ENCODE measurements at regions not wholly inside any gene's neighbourhood (a gene's known extent, or its start where the extent isn't known, plus 50 kb on each side); places are given as distances from the start of the nearest gene placed in this dataset.

DNA sequence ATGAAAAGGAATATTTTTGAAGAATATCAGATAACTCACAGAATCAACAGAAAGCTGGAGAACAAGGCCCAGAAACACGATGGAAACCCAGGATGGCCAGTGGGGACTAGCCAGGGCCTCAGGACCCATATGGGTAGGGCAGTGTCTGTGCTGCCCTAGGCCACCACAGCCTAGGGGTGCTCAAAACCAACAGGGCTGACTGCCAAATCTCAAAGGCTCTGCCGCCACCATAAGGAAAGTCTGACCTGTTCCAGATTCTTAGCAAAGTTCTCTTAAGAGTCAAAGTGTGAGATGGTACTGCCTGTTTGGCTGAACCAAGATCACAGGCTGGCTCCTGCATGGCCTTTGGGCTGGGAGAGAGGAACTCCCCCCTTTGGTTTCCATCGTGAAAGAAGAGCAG lies 164.7 kb upstream of the CTTNBP2NL start:
- Histone ChIP-seq H3K27me3 (ENCODE audit: insufficient read depth, low read length) (no peaks in the 10 kb centered on the region), H3K36me3 (ENCODE audit: insufficient read depth, low read depth, low read length) (no peaks in the 10 kb centered on the region), H3K9me3 (ENCODE audit: insufficient read depth, low read depth, low read length) (peaks cover 15% of the 10 kb centered on the region), H3K9ac (ENCODE audit: low read depth, low read length) (no peak overlapping the region), H3K4me3 (ENCODE audit: low read length) (no peak overlapping the region), H3K27ac (ENCODE audit: low read length) (no peak overlapping the region), H3K4me1 (ENCODE audit: insufficient read depth, low read length) (no peaks in the 10 kb centered on the region; the same call in 1 of the 2 replicates)

DNA sequence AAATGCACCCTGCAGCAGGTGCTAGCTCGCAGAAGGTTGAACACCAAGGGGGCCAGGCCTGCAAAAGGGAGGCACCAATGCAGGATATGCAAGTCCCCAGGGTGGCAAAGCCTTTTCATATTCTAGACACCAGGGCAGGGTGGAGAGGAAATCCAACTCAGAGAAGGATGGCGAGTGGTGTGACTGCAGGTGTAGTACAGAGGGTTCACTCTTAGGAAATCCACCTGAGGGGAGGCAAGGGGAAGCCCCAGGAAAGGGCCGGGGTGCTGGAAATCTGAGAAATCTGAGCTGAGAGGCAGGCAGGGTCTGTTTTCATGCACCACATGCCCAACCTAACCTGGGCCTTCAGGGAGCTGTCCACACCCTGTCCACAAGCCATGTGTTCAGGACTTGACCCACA lies 163.2 kb upstream of the CTTNBP2NL start:
- no peaks in the 10 kb centered on the region for H3K36me3 ChIP-seq (ENCODE audit: insufficient read depth, low read depth, low read length)
- no peaks in the 10 kb centered on the region for H3K27me3 ChIP-seq (ENCODE audit: insufficient read depth, low read length)
- H3K9me3 ChIP-seq (ENCODE audit: insufficient read depth, low read depth, low read length): peaks cover 15% of the 10 kb centered on the region
- no peak overlapping the region for H3K9ac ChIP-seq (ENCODE audit: low read depth, low read length)
- no peak overlapping the region for H3K4me3 ChIP-seq (ENCODE audit: low read length)
- no peak overlapping the region for H3K27ac ChIP-seq (ENCODE audit: low read length)
- peaks cover 3% of the 10 kb centered on the region; the same call in 1 of the 2 replicates for H3K4me1 ChIP-seq (ENCODE audit: insufficient read depth, low read length)

DNA sequence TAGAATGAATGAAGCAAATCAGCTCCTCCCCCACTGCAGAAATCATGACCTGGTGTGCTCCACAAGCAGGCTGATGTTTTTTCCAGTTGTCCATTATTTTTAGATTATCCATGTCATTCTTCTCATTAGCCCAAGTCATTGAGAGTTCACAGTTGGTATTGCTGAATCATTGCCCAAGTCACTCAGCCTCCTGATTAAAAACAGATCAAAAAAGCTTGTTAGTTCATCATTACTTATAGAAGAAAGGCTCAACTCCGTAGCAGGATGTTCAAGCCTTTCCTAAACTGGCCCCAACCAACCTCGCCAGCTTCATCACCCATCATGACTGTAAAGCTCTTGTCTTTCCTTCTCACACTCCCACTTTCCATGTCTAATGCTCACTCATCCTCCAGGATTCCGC lies 161.3 kb upstream of the CTTNBP2NL start:
- Histone ChIP-seq H3K9ac (ENCODE audit: low read depth, low read length) (no peak overlapping the region), H3K9me3 (ENCODE audit: insufficient read depth, low read depth, low read length) (no peaks in the 10 kb centered on the region), H3K4me3 (ENCODE audit: low read length) (no peak overlapping the region), H3K27me3 (ENCODE audit: insufficient read depth, low read length) (no peaks in the 10 kb centered on the region), H3K36me3 (ENCODE audit: insufficient read depth, low read depth, low read length) (no peaks in the 10 kb centered on the region), H3K4me1 (ENCODE audit: insufficient read depth, low read length) (peaks cover 19% of the 10 kb centered on the region), H3K27ac (ENCODE audit: low read length) (no peak overlapping the region)

DNA sequence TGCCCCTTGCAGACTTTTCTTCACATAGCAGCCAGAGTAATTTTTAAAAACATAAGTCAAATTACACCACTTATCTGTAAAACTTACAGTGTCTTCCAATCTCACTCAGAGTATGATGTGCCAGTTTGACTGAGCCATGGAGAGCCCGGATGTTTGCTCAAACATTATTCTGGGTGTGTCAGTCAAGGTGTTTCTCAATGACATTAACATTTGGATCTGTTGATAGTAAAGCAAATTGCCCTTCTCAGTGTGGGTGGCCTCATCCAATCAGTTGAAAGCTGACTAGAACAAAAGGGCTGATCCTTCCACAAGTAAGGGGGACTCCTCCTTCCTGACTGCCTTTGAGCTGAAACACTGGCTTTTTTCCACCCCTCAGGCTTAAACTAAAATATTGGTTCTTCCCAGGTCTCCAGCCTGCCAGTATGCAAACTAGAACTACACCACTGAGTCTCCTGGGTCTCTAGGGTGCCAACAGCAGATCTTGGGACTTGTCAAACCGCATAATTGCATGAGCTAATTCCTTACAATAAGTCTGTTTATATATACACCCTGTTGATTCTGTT lies 157.9 kb upstream of the CTTNBP2NL start:
- Histone ChIP-seq H3K9me3 (ENCODE audit: insufficient read depth, low read depth, low read length) (no peaks in the 10 kb centered on the region), H3K27ac (ENCODE audit: low read length) (no peak overlapping the region), H3K9ac (ENCODE audit: low read depth, low read length) (no peak overlapping the region), H3K27me3 (ENCODE audit: insufficient read depth, low read length) (no peaks in the 10 kb centered on the region), H3K4me1 (ENCODE audit: insufficient read depth, low read length) (peaks cover 24% of the 10 kb centered on the region), H3K4me3 (ENCODE audit: low read length) (no peak overlapping the region), H3K36me3 (ENCODE audit: insufficient read depth, low read depth, low read length) (no peaks in the 10 kb centered on the region)

DNA sequence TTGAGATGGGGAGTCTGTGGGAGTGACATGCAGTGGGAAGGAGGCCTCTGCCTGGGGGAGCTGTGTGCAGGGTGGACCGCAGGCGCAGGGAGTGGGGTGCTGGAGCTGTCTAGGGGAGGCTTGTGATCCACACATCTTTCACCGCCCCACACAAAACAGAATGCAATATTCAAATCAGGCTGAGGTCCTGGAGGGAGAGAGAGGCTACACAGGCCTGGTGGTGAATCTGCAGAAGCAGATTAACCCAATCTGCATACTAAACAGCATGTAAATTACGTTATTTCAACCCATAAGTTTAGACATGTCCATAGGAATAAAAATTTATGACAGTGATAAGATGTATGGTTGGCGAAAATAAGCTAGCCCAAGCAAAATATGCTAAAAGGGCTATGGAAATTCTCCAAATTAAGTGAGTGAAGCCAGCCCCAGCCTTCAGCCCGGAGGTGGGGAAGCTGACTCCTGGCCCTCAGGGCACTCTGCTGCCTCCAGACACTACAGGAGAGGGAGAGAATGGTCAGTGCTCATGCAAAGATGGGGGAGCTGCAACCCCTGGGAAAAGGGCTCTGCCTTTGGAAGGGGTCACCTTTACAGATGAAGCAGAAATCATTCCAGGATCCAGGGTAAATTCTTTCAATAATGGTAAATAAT lies 156.2 kb upstream of the CTTNBP2NL start:
- Histone ChIP-seq H3K27me3 (ENCODE audit: insufficient read depth, low read length) (no peaks in the 10 kb centered on the region), H3K27ac (ENCODE audit: low read length) (no peak overlapping the region), H3K4me1 (ENCODE audit: insufficient read depth, low read length) (peaks cover 24% of the 10 kb centered on the region), H3K9me3 (ENCODE audit: insufficient read depth, low read depth, low read length) (no peaks in the 10 kb centered on the region), H3K36me3 (ENCODE audit: insufficient read depth, low read depth, low read length) (no peaks in the 10 kb centered on the region), H3K4me3 (ENCODE audit: low read length) (0 out of 2 replicates have a peak overlapping the region, but pooled peaks have one; percentile 10), H3K9ac (ENCODE audit: low read depth, low read length) (no peak overlapping the region)

DNA sequence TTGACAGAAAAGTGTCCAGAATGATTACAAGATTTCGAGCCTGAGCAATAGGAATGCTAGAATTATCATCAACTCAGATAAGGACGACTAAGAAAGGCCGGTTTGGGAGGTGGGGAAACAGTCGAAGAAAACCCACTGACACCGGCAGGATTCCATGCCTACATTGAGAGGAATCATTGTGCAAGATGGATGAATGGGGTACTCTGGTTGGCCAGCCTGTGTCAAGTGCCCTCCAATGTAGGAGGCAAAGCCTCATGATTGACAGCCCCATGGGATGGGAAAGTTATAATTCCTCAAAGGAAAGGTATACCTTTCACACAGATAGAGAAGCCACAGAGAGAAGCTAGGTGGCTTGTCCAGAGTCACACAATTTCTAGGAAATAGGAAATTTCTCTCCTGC lies 153.5 kb upstream of the CTTNBP2NL start:
- no peaks in the 10 kb centered on the region for H3K36me3 ChIP-seq (ENCODE audit: insufficient read depth, low read depth, low read length)
- H3K4me1 ChIP-seq (ENCODE audit: insufficient read depth, low read length): peaks cover 24% of the 10 kb centered on the region
- H3K9me3 ChIP-seq (ENCODE audit: insufficient read depth, low read depth, low read length): no peaks in the 10 kb centered on the region
- H3K27me3 ChIP-seq (ENCODE audit: insufficient read depth, low read length): no peaks in the 10 kb centered on the region
- no peak overlapping the region for H3K4me3 ChIP-seq (ENCODE audit: low read length)
- H3K27ac ChIP-seq (ENCODE audit: low read length): no peak overlapping the region
- no peak overlapping the region for H3K9ac ChIP-seq (ENCODE audit: low read depth, low read length)

DNA sequence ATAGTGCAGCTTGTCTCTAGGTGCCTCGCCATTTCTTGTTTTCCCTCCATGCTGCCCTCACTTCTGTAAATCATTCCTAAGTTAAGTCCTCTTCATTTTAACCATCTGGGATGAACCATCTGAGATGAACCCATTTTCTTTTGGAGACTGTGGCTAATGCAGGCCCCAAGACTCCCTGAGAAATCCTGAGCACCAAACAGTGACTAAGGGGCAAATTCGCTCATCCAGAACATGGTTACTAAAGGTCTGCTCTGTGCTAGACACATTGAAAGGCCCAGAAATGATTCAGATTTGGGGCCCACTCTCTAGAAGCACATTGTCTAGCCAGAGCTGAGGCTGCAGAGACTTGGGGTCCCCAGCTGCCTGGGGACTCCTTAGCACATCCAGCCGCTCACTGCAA lies 151.9 kb upstream of the CTTNBP2NL start:
- Histone ChIP-seq H3K27ac (ENCODE audit: low read length) (no peak overlapping the region), H3K4me1 (ENCODE audit: insufficient read depth, low read length) (peaks cover 11% of the 10 kb centered on the region), H3K4me3 (ENCODE audit: low read length) (no peak overlapping the region), H3K36me3 (ENCODE audit: insufficient read depth, low read depth, low read length) (no peaks in the 10 kb centered on the region), H3K27me3 (ENCODE audit: insufficient read depth, low read length) (no peaks in the 10 kb centered on the region), H3K9me3 (ENCODE audit: insufficient read depth, low read depth, low read length) (no peaks in the 10 kb centered on the region), H3K9ac (ENCODE audit: low read depth, low read length) (no peak overlapping the region)

DNA sequence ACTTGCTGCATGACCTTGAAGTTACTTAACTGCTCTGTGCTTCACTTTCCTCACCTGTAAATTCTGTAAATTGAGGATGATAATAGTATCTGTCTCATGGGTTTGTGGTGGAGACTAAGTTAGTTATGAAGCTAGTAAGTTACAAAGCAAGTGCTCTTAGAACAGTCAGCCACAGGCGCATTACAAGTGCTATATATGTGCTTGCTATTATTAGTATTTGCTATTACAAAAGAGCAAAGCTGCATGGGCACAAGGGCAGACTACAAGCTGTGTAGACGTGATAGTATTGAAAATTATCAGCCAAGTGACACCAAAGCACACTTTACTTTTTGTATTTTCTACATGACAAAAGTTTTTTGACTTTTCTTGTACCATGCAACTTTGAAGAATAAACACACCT lies 150.9 kb upstream of the CTTNBP2NL start:
- Histone ChIP-seq H3K9me3 (ENCODE audit: insufficient read depth, low read depth, low read length) (no peaks in the 10 kb centered on the region), H3K9ac (ENCODE audit: low read depth, low read length) (no peak overlapping the region), H3K4me3 (ENCODE audit: low read length) (no peak overlapping the region), H3K27me3 (ENCODE audit: insufficient read depth, low read length) (no peaks in the 10 kb centered on the region), H3K27ac (ENCODE audit: low read length) (no peak overlapping the region), H3K4me1 (ENCODE audit: insufficient read depth, low read length) (peaks cover 1% of the 10 kb centered on the region; the same call in 1 of the 2 replicates), H3K36me3 (ENCODE audit: insufficient read depth, low read depth, low read length) (no peaks in the 10 kb centered on the region)

DNA sequence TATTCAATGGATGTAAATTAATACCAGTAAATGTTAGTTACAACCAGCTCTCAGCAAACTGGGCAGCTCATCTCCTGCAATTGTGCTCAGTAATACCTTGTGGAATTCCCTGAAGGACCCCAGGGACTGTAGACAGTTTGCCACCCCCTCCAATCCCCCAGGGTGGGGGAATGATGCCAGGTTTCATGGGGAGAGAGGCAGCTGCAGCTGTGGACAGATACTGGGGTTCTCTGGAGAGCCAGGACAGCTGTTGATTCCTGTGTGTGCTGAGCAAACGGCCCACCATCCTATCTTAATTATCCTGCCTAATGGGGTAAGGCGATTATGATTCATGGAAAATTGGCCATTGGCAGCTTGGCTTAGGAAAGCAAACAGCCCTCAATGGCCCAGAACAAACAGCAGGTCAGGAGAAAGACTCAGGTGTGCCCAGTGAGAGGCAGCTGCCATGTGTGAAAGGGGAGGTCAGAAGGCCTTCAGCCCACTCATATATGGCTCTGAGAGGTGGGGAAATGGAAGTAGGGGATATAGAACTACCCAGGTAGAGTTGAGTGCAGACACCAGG lies 148.9 kb upstream of the CTTNBP2NL start:
- no peak overlapping the region for H3K27ac ChIP-seq (ENCODE audit: low read length)
- no peak overlapping the region for H3K4me3 ChIP-seq (ENCODE audit: low read length)
- no peaks in the 10 kb centered on the region for H3K36me3 ChIP-seq (ENCODE audit: insufficient read depth, low read depth, low read length)
- H3K9me3 ChIP-seq (ENCODE audit: insufficient read depth, low read depth, low read length): no peaks in the 10 kb centered on the region
- H3K9ac ChIP-seq (ENCODE audit: low read depth, low read length): no peak overlapping the region
- no peaks in the 10 kb centered on the region for H3K27me3 ChIP-seq (ENCODE audit: insufficient read depth, low read length)
- no peaks in the 10 kb centered on the region for H3K4me1 ChIP-seq (ENCODE audit: insufficient read depth, low read length)

DNA sequence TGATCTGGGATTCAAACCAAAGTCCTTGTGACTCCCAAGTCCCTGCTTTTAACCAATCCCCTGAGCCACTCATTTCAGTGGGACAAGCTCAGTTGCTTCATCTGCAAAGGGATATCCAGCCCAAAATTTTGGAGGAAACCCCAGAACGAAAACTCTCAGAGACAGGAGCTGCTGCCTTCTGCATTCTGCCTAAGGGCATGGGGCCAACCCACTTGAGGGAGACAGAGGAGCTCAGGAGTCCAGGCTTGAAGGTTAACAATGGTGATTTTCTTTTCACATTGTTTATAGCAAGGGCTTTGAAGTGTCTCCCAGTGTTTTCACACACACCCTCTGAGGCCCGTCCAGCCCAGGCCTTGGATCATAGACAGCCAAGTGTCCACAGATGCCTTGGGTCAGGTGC lies 148.1 kb upstream of the CTTNBP2NL start:
- H3K9ac ChIP-seq (ENCODE audit: low read depth, low read length): no peak overlapping the region
- no peaks in the 10 kb centered on the region for H3K36me3 ChIP-seq (ENCODE audit: insufficient read depth, low read depth, low read length)
- no peaks in the 10 kb centered on the region for H3K4me1 ChIP-seq (ENCODE audit: insufficient read depth, low read length)
- H3K27me3 ChIP-seq (ENCODE audit: insufficient read depth, low read length): no peaks in the 10 kb centered on the region
- no peak overlapping the region for H3K27ac ChIP-seq (ENCODE audit: low read length)
- no peak overlapping the region for H3K4me3 ChIP-seq (ENCODE audit: low read length)
- H3K9me3 ChIP-seq (ENCODE audit: insufficient read depth, low read depth, low read length): no peaks in the 10 kb centered on the region

DNA sequence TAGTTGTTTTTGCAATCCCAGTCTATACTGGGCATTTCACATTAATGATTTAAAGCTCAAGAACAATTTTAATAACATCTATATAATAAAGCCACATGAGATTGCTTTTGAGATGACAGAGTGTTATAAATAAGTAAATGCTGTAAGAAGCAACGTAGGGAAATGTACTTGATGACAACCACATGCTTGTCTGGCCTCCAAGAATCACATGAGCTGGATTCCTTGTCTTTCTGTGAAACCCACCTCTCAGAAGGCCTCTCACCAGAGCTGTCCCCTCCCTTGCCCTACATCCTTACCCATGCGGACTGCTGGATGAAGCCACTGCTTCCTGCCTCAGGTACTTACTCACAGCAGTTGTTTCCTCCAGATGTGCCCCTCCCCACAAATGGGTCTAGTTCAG lies 145.1 kb upstream of the CTTNBP2NL start:
- H3K36me3 ChIP-seq (ENCODE audit: insufficient read depth, low read depth, low read length): no peaks in the 10 kb centered on the region
- H3K9ac ChIP-seq (ENCODE audit: low read depth, low read length): no peak overlapping the region
- H3K27ac ChIP-seq (ENCODE audit: low read length): no peak overlapping the region
- no peaks in the 10 kb centered on the region for H3K27me3 ChIP-seq (ENCODE audit: insufficient read depth, low read length)
- H3K4me3 ChIP-seq (ENCODE audit: low read length): no peak overlapping the region
- H3K4me1 ChIP-seq (ENCODE audit: insufficient read depth, low read length): 0 out of 2 replicates have a peak, but pooled peaks cover 3% of the 10 kb centered on the region
- H3K9me3 ChIP-seq (ENCODE audit: insufficient read depth, low read depth, low read length): no peaks in the 10 kb centered on the region

Data from iPS-20b (cell line).